HEK293T (cell line): ENCODE measurements at regions not wholly inside any gene's neighbourhood (a gene's known extent, or its start where the extent isn't known, plus 50 kb on each side); places are given as distances from the start of the nearest gene placed in this dataset.
"Not testable (repeated sequence)": the region's sequence is repeated elsewhere in the genome, so short reads cannot be mapped to it uniquely, and the experiment has no call there.

ENCODE experiments used
- CTCF ChIA-PET: fragments of 350-600 bp; formaldehyde crosslinking; extraction: SDS; loops from one replicate; lab custom pipeline; 2021; ENCODE audit warnings: antibody characterized with exemption, inconsistent platforms; lab: Yijun Ruan, JAX
- POLR2A ChIA-PET: fragments of 350-600 bp; formaldehyde crosslinking; extraction: SDS; loops from one replicate; lab custom pipeline; 2020; ENCODE audit warnings: antibody characterized with exemption, inconsistent platforms; lab: Yijun Ruan, JAX
- DNase-seq: peaks from one replicate; pipeline ENCODE4 v3.0.0; 2012; ENCODE audit warnings: mixed read lengths; ENCODE audit errors: extremely low spot score
- ARNT ChIP-seq: fragments of 450-650 bp; IDR thresholded peaks from 2 replicates; pipeline ENCODE4 v1.6.1; 2017; ENCODE audit warnings: mild to moderate bottlenecking
- BHLHE40 ChIP-seq: fragments of 450-650 bp; IDR thresholded peaks from 2 replicates; pipeline ENCODE4 v1.6.1; 2016; ENCODE audit warnings: mild to moderate bottlenecking, moderate library complexity, borderline replicate concordance
- CTBP1 ChIP-seq: fragments of 450-650 bp; IDR thresholded peaks from 2 replicates; pipeline ENCODE4 v1.6.1; 2016; ENCODE audit warnings: borderline replicate concordance
- ELF4 ChIP-seq: fragments of 450-650 bp; IDR thresholded peaks from 2 replicates; pipeline ENCODE4 v1.6.1; 2017; ENCODE audit warnings: antibody characterized with exemption
- FOXA1 ChIP-seq: fragments of 450-650 bp; IDR thresholded peaks from 2 replicates; pipeline ENCODE4 v1.6.1; 2016; ENCODE audit warnings: mild to moderate bottlenecking
- FOXK2 ChIP-seq: fragments of 450-650 bp; IDR thresholded peaks from 2 replicates; pipeline ENCODE4 v1.6.1; 2016; ENCODE audit warnings: mild to moderate bottlenecking
- FOXM1 ChIP-seq: fragments of 450-650 bp; IDR thresholded peaks from 2 replicates; pipeline ENCODE4 v1.6.1; 2017; ENCODE audit warnings: mild to moderate bottlenecking, borderline replicate concordance
- HDGF ChIP-seq: fragments of 450-650 bp; IDR thresholded peaks from 2 replicates; pipeline ENCODE4 v1.6.1; 2017; ENCODE audit warnings: antibody characterized with exemption, borderline replicate concordance
- L3MBTL2 ChIP-seq: fragments of 450-650 bp; conservative IDR thresholded peaks from 2 replicates; pipeline ENCODE4 v1.6.1; 2016; ENCODE audit warnings: mild to moderate bottlenecking
- LEF1 ChIP-seq: fragments of 450-650 bp; IDR thresholded peaks from 2 replicates; pipeline ENCODE4 v1.6.1; 2017; ENCODE audit warnings: mild to moderate bottlenecking, borderline replicate concordance
- NFRKB ChIP-seq: fragments of 450-650 bp; IDR thresholded peaks from 2 replicates; pipeline ENCODE4 v1.6.1; 2016; ENCODE audit warnings: mild to moderate bottlenecking, moderate library complexity
- PKNOX1 ChIP-seq: fragments of 450-650 bp; IDR thresholded peaks from 2 replicates; pipeline ENCODE4 v1.6.1; 2016
- SP1 ChIP-seq: fragments of 450-650 bp; IDR thresholded peaks from 2 replicates; pipeline ENCODE4 v1.6.1; 2017
- SUZ12 ChIP-seq: fragments of 450-650 bp; IDR thresholded peaks from 2 replicates; pipeline ENCODE4 v1.6.1; 2016; ENCODE audit warnings: mild to moderate bottlenecking
- TARDBP ChIP-seq: fragments of 450-650 bp; IDR thresholded peaks from 2 replicates; pipeline ENCODE4 v1.6.1; 2016
- ZNF384 ChIP-seq: fragments of 450-650 bp; IDR thresholded peaks from 2 replicates; pipeline ENCODE4 v1.6.1; 2016

GRCh38 chr4:31259119-31259518, 539.0 kb downstream of the PCDH7 start:
- DNase-seq = no peak
- POLR2A ChIA-PET = no interaction called here
- TF ChIP-seq TARDBP (no peak), BHLHE40 (no peak), NFRKB (no peak), LEF1 (no peak), CTBP1 (no peak), ARNT (no peak), SP1 (no peak), FOXM1 (no peak), ELF4 (no peak), ZNF384 (no peak), L3MBTL2 (no peak), FOXA1 (no peak), FOXK2 (no peak)
- CTCF ChIA-PET = no interaction called here

GRCh38 chr4:31261632-31262031, 541.5 kb downstream of the PCDH7 start:
- DNase-seq = no peak
- POLR2A ChIA-PET = no interaction called here
- TF ChIP-seq FOXM1 = no peak
- no peak for TF ChIP-seq TARDBP
- no peak for TF ChIP-seq ARNT
- no peak for TF ChIP-seq ELF4
- no peak for TF ChIP-seq CTBP1
- no peak for TF ChIP-seq NFRKB
- TF ChIP-seq L3MBTL2 = no peak
- TF ChIP-seq LEF1 = no peak
- no peak for TF ChIP-seq FOXK2
- no peak for TF ChIP-seq HDGF
- CTCF ChIA-PET = interaction anchor here (0.6 kb wide), 1 partner anchor 367 kb away, joined by 3 read pairs; no protein-coding TSS in a partner anchor

- CTCF ChIA-PET, DNase-seq, POLR2A ChIA-PET: not testable (repeated sequence)
Observed at GRCh38 chr4:31266094-31266493, 545.9 kb downstream of the PCDH7 start.

GRCh38 chr4:31272331-31273061, 552.3 kb downstream of the PCDH7 start:
- DNase-seq = no peak
- no peak for TF ChIP-seq PKNOX1
- no peak for TF ChIP-seq HDGF
- TF ChIP-seq FOXK2 = no peak
- TF ChIP-seq CTBP1 = no peak
- TF ChIP-seq NFRKB = no peak
- no peak for TF ChIP-seq ELF4
- POLR2A ChIA-PET = no interaction called here
- CTCF ChIA-PET = no interaction called here

- no peak for TF ChIP-seq L3MBTL2
- TF ChIP-seq PKNOX1 = no peak
- TF ChIP-seq LEF1 = no peak
- TF ChIP-seq FOXA1 = no peak
- no peak for TF ChIP-seq NFRKB
- TF ChIP-seq SUZ12 = no peak
- no peak for TF ChIP-seq ZNF384
- TF ChIP-seq FOXK2 = no peak
- TF ChIP-seq TARDBP = no peak
- TF ChIP-seq CTBP1 = no peak
- TF ChIP-seq ELF4 = no peak
- no peak for TF ChIP-seq HDGF
- TF ChIP-seq FOXM1 = no peak
- TF ChIP-seq BHLHE40 = no peak
- TF ChIP-seq SP1 = no peak
- ChIA-PET CTCF (no interaction called here), POLR2A (no interaction called here)
- no peak for DNase-seq
Observed at GRCh38 chr4:31275906-31276305, 555.7 kb downstream of the PCDH7 start.

GRCh38 chr4:31283679-31284078, 563.5 kb downstream of the PCDH7 start:
- TF ChIP-seq SP1 = no peak
- TF ChIP-seq FOXA1 = peak; percentile 79
- TF ChIP-seq LEF1 = peak; percentile 80; the same call in 1 of the 2 replicates
- peak; percentile 94 for TF ChIP-seq CTBP1
- no peak for TF ChIP-seq FOXK2
- TF ChIP-seq PKNOX1 = peak; percentile 89
- TF ChIP-seq ZNF384 = peak; percentile 30; the same call in 1 of the 2 replicates
- ChIA-PET CTCF (no interaction called here), POLR2A (interaction anchor here (0.9 kb wide), 1 partner anchor 194 kb away, joined by 3 read pairs; no protein-coding TSS in a partner anchor)

GRCh38 chr4:31290836-31291235, 570.7 kb downstream of the PCDH7 start:
- no peak for DNase-seq
- TF ChIP-seq FOXA1 (no peak), SP1 (no peak), FOXM1 (no peak), CTBP1 (no peak), LEF1 (no peak), HDGF (no peak), ELF4 (no peak), ZNF384 (no peak)
- ChIA-PET CTCF (no interaction called here), POLR2A (no interaction called here)

More at GRCh38 chr4:31283679-31284078, 563.5 kb downstream of the PCDH7 start:
- peak; percentile 9 for DNase-seq
